IgD-negative memory B cell (primary cell): ENCODE measurements at regions not wholly inside any gene's neighbourhood (a gene's known extent, or its start where the extent isn't known, plus 50 kb on each side); places are given as distances from the start of the nearest gene placed in this dataset.
"Not testable (repeated sequence)": the region's sequence is repeated elsewhere in the genome, so short reads cannot be mapped to it uniquely, and the experiment has no call there.

Experiments
- H3K27ac Mint-ChIP-seq, 3 donors: one replicate each; pipeline ENCODE4 v1.8.0; 2020 to 2022; ENCODE audit warnings: mild to moderate bottlenecking in 3 of 3, mixed read lengths in 3 of 3, moderate library complexity in 1 of 3
- H3K27me3 Mint-ChIP-seq: one replicate; pipeline ENCODE4 v1.8.0; 2021; ENCODE audit warnings: mixed read lengths
- H3K36me3 Mint-ChIP-seq: one replicate; pipeline ENCODE4 v1.8.0; 2020; ENCODE audit warnings: mild to moderate bottlenecking, mixed read lengths
- H3K4me1 Mint-ChIP-seq, 3 donors: one replicate each; pipeline ENCODE4 v1.8.0; 2020 to 2022; ENCODE audit warnings: mixed read lengths in 3 of 3, mild to moderate bottlenecking in 1 of 3
- H3K4me3 Mint-ChIP-seq, 4 donors: one replicate each; pipeline ENCODE4 v1.8.0; 2020 to 2022; ENCODE audit warnings: mild to moderate bottlenecking in 4 of 4, mixed read lengths in 4 of 4, moderate library complexity in 3 of 4
- H3K9me3 Mint-ChIP-seq, 3 donors: one replicate each; pipeline ENCODE4 v1.8.0; 2020 to 2021; ENCODE audit warnings: mixed read lengths in 3 of 3, mild to moderate bottlenecking in 1 of 3

DNA sequence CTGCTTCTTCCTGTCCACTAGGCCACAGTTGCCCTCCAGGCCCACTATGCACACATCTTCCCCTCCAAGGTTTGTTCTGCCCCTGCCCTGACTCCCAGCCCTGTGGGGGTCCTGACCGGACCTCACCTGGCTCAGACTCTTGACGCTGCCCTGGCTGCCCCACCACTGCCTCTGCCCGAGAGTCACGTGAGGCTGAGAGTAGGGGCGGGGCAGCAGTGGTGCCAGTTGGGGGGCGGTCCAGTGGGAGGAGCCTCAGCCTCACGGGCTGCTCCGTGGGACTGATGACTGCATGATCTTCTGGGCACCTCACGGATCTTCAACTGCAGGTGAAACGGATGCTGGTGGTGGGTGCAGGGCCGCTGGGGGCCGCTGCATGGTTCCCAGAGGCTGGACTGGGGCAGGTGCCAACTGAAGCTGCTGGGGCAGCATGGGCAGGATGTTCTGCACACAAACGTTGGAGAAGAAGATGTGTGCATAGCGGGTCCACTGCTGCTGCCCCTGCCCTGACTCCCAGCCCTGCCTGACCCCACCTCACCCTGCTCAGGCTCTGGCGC lies 77.6 kb downstream of the HHIPL2 start:
- not testable (repeated sequence) for H3K36me3 Mint-ChIP-seq, H3K27ac Mint-ChIP-seq, H3K4me3 Mint-ChIP-seq, H3K27me3 Mint-ChIP-seq, H3K9me3 Mint-ChIP-seq, H3K4me1 Mint-ChIP-seq

- H3K27ac Mint-ChIP-seq: peak overlapping the region; percentile 23 to 98 (median 97)
- no peaks in the 10 kb centered on the region for H3K27me3 Mint-ChIP-seq
- peak overlapping the region in 3 of 4 donors; percentile 27 to 95 (median 33) for H3K4me3 Mint-ChIP-seq
- H3K36me3 Mint-ChIP-seq: no peaks in the 10 kb centered on the region
- no peaks in the 10 kb centered on the region for H3K9me3 Mint-ChIP-seq
- H3K4me1 Mint-ChIP-seq: peaks cover 10 to 13% (median 13%) of the 10 kb centered on the region in 3 donors
Observed at GRCh38 chr1:222466150-222466865, 81.6 kb downstream of the HHIPL2 start.

DNA sequence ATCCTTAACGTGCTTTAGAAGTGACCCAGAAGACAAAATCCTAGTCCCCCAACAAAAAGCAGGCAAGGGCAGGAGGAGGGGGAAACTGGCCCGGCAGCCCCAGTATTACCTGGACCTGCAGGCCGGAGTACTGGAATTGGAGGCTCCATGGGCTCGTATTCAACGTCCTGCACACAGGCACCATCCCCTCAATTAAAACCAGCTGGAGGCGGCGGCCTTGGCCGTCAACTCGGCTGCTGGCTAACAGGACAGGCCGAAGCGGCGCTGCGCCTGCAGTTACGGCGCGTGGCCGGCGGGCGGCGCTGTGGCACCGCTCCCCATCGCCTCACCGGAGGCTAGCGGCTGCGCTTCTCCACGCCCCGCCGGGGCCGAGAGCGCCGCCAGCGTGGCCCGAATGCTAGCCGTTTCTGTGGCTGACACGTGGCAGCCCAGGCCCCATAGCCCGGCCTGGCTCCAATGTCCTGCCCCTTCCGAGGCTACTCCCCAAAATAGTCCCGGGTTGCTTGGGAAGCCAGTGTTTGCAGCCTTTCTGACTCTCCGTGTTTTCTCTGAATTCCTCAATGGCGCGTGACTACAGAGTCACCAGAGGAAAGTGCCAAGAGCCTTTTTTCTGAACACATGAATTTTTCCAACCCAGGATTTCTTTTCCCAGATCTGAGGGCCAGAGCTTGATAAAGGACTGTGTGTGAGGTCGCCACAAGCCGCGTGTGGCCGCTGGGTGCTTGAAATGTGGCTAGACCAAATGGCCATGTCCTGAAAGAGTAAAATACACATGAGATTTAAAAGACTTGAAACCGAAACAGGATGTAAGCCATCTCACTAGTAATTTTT lies 82.5 kb downstream of the HHIPL2 start:
- peak overlapping the region; percentile 90 to 98 (median 94) for H3K4me3 Mint-ChIP-seq
- H3K36me3 Mint-ChIP-seq: no peaks in the 10 kb centered on the region
- H3K9me3 Mint-ChIP-seq: no peaks in the 10 kb centered on the region
- peaks cover 10 to 13% (median 13%) of the 10 kb centered on the region in 3 donors for H3K4me1 Mint-ChIP-seq
- no peaks in the 10 kb centered on the region for H3K27me3 Mint-ChIP-seq
- H3K27ac Mint-ChIP-seq: peak overlapping the region; percentile 97 to 99 (median 98)

DNA sequence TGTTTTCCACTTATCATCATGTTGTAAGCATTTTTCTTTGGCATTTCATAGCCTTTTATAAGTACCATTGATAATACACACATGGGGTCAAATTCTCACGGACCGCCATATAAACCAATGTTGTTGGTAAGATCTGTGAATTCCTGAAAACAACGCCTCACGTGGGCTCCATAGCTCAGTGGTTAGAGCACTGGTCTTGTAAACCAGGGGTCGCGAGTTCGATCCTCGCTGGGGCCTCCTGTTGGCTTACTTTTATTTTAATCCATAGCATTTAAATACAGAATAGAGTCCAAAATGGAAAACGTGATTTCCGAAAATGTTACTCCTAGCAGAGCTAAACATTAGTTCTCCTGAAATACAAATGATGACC lies 83.1 kb downstream of the HHIPL2 start:
- Mint-ChIP-seq H3K36me3 (no peaks in the 10 kb centered on the region), H3K4me3 (peak overlapping the region; percentile 90 to 95 (median 94)), H3K27ac (peak overlapping the region; percentile 97 to 99 (median 98)), H3K4me1 (peaks cover 10 to 13% (median 13%) of the 10 kb centered on the region in 3 donors), H3K9me3 (no peaks in the 10 kb centered on the region), H3K27me3 (no peaks in the 10 kb centered on the region)

GRCh38 chr1:222463059-222463730 lies 84.7 kb downstream of the HHIPL2 start:
- H3K27ac Mint-ChIP-seq: peak overlapping the region in 2 of 3 donors; percentile 17 to 37
- peaks cover 0 to 7% (median 4%) of the 10 kb centered on the region in 3 donors for H3K9me3 Mint-ChIP-seq
- no peaks in the 10 kb centered on the region for H3K36me3 Mint-ChIP-seq
- peak overlapping the region in 1 of 4 donors; percentile 54 for H3K4me3 Mint-ChIP-seq
- H3K27me3 Mint-ChIP-seq: no peaks in the 10 kb centered on the region
- peaks cover 10 to 13% (median 13%) of the 10 kb centered on the region in 3 donors for H3K4me1 Mint-ChIP-seq

- H3K4me3 Mint-ChIP-seq: peak overlapping the region in 1 of 4 donors; percentile 54
- H3K9me3 Mint-ChIP-seq: peaks cover 0 to 9% (median 4%) of the 10 kb centered on the region in 3 donors
- H3K4me1 Mint-ChIP-seq: peaks cover 10 to 13% (median 13%) of the 10 kb centered on the region in 3 donors
- peak overlapping the region in 1 of 3 donors; percentile 37 for H3K27ac Mint-ChIP-seq
- no peaks in the 10 kb centered on the region for H3K27me3 Mint-ChIP-seq
- H3K36me3 Mint-ChIP-seq: no peaks in the 10 kb centered on the region
Observed at GRCh38 chr1:222462601-222463000, 85.3 kb downstream of the HHIPL2 start.

DNA sequence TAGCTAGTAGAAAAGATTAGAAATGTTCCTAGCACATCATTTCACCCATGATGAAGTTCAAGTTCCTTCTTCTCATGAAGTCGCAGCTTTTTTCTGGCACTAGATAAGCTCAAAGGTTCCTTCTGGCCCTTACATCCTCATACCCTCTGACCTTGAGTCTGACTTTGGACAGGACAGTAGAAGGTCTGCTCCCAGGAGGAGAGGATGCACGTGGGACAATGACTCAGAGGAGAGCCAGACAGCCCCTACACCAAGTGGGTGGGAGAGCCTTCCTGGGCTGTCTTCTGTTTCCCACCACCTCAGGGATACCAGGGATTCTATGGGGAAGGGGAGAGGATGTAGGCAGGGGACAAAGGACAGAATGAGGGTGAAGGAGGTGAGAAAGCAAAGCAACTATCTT lies 86.0 kb downstream of the HHIPL2 start:
- Mint-ChIP-seq H3K4me1 (peaks cover 10 to 13% (median 13%) of the 10 kb centered on the region in 3 donors), H3K9me3 (peaks cover 3 to 14% (median 11%) of the 10 kb centered on the region in 3 donors), H3K36me3 (no peaks in the 10 kb centered on the region), H3K27ac (peak overlapping the region in 1 of 3 donors; percentile 3), H3K4me3 (no peak overlapping the region), H3K27me3 (no peaks in the 10 kb centered on the region)

GRCh38 chr1:222459652-222460051 lies 88.3 kb downstream of the HHIPL2 start:
- Mint-ChIP-seq H3K9me3 (peaks cover 3 to 14% (median 12%) of the 10 kb centered on the region in 3 donors), H3K27ac (no peak overlapping the region), H3K27me3 (no peaks in the 10 kb centered on the region), H3K4me3 (no peak overlapping the region), H3K4me1 (peaks cover 2 to 11% (median 8%) of the 10 kb centered on the region in 3 donors), H3K36me3 (no peaks in the 10 kb centered on the region)

- Mint-ChIP-seq H3K27me3 (no peaks in the 10 kb centered on the region), H3K36me3 (no peaks in the 10 kb centered on the region), H3K4me3 (no peak overlapping the region), H3K27ac (peak overlapping the region in 1 of 3 donors; percentile 37), H3K4me1 (peaks cover 0 to 8% (median 2%) of the 10 kb centered on the region in 3 donors), H3K9me3 (peaks cover 3 to 14% (median 12%) of the 10 kb centered on the region in 3 donors)
Observed at GRCh38 chr1:222457513-222457912, 90.4 kb downstream of the HHIPL2 start.

DNA sequence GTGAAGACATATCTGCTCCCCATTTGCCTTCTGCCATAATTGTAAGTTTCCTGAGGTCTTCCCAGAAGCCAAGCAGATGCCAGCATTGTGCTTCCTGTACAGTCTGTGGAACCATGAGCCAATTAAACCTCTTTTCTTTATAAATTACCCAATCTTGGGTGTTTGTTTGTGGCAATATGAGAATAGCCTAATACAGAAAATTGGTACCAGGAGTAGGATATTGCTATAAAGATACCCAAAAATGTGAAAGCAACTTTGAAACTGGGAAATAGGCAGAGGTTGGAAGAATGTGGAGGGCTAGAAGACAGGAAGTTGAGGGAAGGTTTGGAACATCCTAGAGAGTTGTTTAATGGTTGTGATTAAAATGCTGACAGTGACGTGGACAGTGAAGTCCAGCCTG lies 90.8 kb downstream of the HHIPL2 start:
- Mint-ChIP-seq H3K36me3 (no peaks in the 10 kb centered on the region), H3K4me1 (peaks cover 0 to 8% (median 2%) of the 10 kb centered on the region in 3 donors), H3K9me3 (peaks cover 3 to 14% (median 12%) of the 10 kb centered on the region in 3 donors), H3K4me3 (no peak overlapping the region), H3K27me3 (no peaks in the 10 kb centered on the region), H3K27ac (no peak overlapping the region)

DNA sequence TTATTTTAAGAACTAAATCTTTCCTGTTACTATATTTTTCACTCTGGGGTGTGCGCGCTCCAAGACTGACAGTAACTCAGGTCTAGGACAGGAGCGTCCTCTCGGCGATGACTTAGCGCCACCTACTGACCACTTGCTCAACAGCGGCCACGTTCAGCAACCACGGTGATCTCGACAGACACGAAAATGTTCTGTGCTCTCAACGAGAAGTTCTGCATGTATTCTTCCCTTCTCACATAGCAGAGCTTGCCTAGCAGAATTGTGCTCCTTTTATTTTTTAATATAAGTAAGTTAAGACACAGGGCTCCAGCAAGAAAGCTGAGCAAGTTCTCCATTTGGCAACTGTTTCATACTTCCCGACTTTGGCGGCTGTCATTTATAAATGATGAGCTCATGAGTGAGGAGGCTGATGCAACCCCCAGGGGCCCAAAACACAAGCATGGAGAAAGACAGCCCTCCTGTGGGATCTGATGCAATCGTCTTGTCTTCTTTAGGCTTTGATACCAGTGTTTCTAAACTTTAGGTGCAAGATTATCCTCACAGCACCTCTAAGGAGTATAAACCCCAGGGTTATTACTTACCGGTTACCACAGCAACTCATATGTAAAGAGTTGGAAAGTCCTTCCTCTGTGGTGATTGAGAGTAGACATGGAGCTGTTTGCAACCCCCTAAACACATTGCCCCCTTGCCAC lies 92.6 kb downstream of the HHIPL2 start:
- Mint-ChIP-seq H3K4me1 (peaks cover 0 to 8% (median 2%) of the 10 kb centered on the region in 3 donors), H3K4me3 (peak overlapping the region in 2 of 4 donors; percentile 9 to 11), H3K27ac (peak overlapping the region in 1 of 3 donors; percentile 8), H3K27me3 (peaks cover 2% of the 10 kb centered on the region), H3K36me3 (no peaks in the 10 kb centered on the region), H3K9me3 (peaks cover 3 to 14% (median 12%) of the 10 kb centered on the region in 3 donors)

GRCh38 chr1:222454782-222455181 lies 93.1 kb downstream of the HHIPL2 start:
- H3K27me3 Mint-ChIP-seq: peaks cover 2% of the 10 kb centered on the region
- peaks cover 3 to 14% (median 12%) of the 10 kb centered on the region in 3 donors for H3K9me3 Mint-ChIP-seq
- H3K4me1 Mint-ChIP-seq: peaks cover 0 to 8% (median 2%) of the 10 kb centered on the region in 3 donors
- H3K36me3 Mint-ChIP-seq: no peaks in the 10 kb centered on the region
- H3K4me3 Mint-ChIP-seq: peak overlapping the region in 1 of 4 donors; percentile 11
- H3K27ac Mint-ChIP-seq: peak overlapping the region in 1 of 3 donors; percentile 8

- Mint-ChIP-seq H3K4me1 (peaks cover 0 to 8% (median 2%) of the 10 kb centered on the region in 3 donors), H3K4me3 (no peak overlapping the region)
Observed at GRCh38 chr1:222454186-222454585, 93.7 kb downstream of the HHIPL2 start.

GRCh38 chr1:222452031-222452430 lies 95.9 kb downstream of the HHIPL2 start:
- Mint-ChIP-seq H3K27ac (peak overlapping the region in 1 of 3 donors; percentile 65), H3K4me3 (no peak overlapping the region), H3K27me3 (peaks cover 2% of the 10 kb centered on the region), H3K36me3 (no peaks in the 10 kb centered on the region), H3K4me1 (peaks cover 0 to 8% (median 4%) of the 10 kb centered on the region in 3 donors), H3K9me3 (peaks cover 0 to 2% (median 0%) of the 10 kb centered on the region in 3 donors)

More at GRCh38 chr1:222454186-222454585, 93.7 kb downstream of the HHIPL2 start:
- peak overlapping the region in 1 of 3 donors; percentile 8 for H3K27ac Mint-ChIP-seq
- no peaks in the 10 kb centered on the region for H3K36me3 Mint-ChIP-seq
- peaks cover 3 to 14% (median 12%) of the 10 kb centered on the region in 3 donors for H3K9me3 Mint-ChIP-seq
- peaks cover 2% of the 10 kb centered on the region for H3K27me3 Mint-ChIP-seq
